ENCODE measurements at regions not wholly inside any gene's neighbourhood (a gene's known extent, or its start where the extent isn't known, plus 50 kb on each side); places are given as distances from the start of the nearest gene placed in this dataset.

DNA sequence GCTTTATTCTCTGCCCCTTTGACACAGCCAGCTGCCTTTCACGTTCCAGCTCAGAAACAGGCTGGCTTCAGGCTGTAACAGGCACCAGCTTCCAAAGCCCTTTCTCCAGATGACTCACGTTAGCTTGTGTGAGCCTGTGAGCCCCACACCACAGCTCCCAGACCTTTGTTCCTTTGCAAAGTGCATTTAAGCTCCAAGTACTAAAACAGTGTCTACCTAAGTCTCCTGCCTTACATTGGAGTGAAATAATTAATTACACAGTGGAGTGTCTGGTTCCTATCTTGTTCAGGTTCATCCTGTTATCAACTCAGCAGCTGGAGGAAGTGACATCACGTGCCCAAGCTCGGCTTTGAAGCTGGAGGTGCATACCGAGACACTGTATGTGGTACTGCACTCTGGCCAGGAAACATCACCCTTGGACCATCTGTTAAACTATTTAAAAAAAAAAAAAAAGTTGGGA is 475.8 kb downstream of the FOXO1 start:
- DNase-seq (ENCODE audit: low spot score): no peak

DNA sequence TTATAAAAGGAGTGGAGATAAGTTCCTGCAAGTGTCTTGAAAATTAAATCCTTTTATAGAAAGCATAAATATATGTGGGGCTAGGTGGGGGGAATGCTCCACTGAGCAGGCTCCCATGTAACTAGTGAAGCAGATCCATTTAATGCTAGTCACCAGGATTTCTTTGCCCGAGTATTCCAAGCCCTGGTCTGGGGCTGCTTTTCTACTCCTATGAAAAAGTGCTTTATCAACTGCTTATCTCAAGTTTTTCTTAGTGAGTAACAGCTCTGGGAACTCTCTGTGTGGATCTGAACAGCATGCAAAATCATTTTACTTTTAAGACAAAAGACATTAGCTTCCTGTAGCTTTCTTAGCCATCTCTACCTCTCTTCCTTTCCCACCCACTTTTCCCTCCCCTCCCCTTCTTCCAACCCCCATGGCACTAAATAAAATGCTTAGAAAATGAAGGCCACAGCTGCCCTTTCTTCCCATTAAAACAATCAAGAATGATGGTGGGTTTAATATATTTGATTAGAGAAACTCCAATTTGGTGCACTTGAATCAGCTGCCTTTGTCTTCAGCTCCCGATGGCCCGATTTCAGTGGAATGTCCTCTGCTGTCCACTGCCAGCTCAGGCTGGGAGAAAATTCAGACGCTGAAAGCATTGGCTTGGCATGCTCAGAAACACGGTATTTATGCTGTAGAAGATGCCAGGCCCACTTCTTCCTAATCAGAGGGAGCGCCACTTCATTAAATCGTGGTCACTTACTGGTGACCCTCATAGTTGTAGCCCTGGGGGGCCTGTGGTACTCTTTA is 475.1 kb downstream of the FOXO1 start:
- DNase-seq (ENCODE audit: low spot score): no peak

DNA sequence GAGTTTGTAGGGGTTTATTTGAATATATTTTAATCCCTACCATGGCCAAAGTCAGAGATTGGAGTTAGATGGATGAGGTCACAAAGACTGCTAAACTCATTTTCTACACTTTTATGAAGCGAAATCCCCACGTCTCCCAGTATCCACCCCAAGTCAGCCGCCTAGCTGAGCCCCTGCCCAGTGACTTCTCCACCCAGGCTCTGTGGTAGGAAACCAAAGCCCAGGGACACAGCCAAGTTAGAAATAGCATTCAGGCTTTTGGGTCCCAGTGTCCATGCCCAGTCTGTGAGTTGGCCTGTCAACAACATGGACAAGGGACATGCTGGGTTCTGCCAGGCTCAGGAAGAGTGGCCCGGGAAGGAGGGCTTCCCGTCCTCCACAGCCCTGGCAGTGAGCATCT is 474.0 kb downstream of the FOXO1 start:
- DNase-seq (ENCODE audit: low spot score): no peak

DNA sequence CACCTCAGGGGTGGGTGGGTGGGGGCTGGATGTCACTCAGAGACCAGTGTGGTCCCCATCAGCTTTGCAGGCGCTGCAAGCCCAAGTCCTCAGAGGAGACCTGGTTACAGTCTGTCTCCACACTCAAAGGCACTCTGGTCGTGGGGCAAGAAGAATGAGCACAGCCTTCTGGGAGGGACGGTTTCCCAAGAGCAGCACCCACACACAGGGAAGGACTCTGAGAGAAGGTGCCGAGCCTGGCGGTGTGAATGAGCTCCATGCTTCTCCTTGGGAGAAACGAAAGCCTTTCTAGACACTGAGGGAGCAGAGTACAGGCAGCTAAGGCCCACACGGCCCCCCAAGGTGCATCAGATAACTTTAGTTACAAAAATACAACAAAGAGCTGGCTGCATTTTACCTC is 473.6 kb downstream of the FOXO1 start:
- no peak for DNase-seq (ENCODE audit: low spot score)

DNA sequence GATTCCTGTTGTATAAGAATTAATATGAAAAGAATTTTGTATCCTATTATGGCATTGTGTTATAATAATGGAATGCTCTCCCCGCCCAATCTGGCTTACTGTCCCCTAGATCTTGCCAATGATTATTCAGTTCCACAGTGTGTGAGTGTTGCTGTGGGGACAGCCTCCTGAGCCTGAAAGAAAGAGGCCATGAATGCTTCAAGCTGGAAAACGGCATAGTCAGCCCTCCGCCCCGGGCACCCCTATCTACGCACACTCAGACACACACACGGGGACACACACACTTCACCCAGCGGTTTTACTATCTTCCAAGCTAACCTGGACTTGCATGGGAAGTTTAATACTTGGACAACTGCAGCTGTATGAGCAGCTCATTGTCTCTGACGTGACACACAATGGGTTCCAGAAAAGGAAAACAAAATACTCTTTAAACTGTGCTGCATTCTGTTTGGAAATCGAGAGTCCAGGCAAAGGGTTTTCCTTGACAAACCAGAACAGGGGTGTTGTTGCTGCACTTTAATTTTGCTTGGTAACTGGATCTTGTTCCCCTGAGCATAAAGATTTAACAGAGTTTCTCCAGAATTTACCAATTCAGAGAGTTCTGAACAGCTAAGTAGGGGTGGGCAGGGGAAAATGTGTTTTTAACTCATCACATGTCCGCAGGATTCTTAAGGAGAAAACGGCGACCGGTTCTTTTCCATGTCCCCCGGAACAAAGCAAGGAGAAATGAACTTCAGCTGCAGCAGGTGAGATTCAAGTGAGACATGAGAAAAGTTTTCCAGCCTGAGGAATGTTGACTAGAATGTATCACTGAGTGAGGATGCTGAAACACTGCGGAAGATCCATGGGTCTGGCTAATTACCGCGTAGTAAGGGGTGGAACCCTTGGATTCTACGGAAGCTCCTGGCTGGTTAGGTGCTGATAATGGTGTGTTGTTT is 472.9 kb downstream of the FOXO1 start:
- no peak for DNase-seq (ENCODE audit: low spot score)

DNA sequence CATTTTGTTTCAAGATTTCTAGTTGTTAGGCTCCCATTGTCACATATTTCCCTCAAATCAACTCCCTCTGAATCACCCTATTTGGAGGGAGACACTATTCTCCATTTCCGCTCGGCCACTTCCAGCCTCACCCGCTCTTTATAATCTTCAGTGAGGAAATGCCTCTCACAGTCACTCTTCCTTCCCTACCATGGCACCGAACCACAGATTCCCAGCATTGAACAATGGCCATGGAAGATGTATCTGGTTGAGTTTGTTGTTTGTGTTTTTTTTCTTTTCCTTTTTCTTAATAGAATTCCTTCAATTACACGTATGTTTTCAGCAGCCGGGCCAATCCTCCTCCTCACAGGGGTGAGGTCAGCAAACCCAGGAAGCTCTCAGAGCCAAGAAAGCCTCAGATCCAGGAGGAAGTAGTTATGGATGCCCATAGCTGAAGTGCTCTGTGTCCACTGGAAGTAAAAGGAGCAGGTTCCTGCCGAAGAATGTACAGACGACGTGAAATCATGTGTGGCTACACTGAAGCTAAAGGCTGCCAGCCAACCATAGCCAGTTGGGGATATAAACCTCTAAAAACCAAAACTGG is 472.1 kb downstream of the FOXO1 start:
- no peak for DNase-seq (ENCODE audit: low spot score)

DNA sequence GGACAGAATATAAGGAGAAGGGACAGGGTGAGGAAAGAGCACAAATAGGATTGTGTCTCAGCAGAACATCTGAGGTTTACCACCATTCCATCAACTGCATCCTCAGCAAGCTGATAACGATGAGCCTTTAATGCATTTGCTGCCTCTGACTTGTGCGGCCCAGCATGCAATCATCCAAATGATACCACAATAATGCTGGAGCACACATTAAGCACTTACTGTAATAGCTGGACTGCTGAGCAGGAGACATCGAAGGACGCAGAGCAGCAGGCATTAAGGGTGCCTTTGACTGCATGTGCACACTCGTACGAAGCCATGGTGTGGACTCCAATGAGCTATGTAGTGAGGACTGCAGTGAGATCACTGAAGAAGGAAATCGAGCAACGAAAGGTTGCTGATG is 469.4 kb downstream of the FOXO1 start:
- DNase-seq (ENCODE audit: low spot score): no peak

DNA sequence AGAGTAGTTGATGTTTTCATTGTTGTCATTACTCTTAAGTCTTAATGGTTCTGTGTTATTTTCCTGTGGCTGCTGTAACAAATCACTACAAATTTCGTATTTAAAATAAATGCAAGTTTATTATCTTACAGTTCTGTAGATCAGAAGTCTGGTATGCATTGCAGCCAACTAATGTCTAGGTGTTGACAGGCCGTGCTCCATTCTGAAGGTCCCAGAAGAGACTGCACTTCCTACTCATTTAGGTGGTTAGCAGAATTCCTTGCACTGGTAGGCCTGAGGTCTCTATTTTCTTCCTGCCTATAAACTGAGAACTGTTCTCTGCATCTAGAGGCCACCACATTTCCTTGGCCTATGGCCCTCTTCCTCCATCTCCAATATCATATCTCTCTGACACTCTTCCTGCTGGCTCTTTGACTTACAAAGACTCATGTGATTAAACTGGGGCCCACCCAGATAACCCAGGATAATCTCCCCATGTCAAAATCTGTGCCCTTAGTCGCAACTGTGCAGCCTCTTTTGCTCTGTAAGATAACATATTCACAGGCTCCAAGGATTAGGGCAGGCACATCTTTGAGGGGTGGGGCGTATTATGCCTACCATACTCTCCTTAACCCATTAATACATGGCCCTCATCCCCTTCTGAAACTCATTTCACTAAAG is 468.4 kb downstream of the FOXO1 start:
- no peak for DNase-seq (ENCODE audit: low spot score)

DNA sequence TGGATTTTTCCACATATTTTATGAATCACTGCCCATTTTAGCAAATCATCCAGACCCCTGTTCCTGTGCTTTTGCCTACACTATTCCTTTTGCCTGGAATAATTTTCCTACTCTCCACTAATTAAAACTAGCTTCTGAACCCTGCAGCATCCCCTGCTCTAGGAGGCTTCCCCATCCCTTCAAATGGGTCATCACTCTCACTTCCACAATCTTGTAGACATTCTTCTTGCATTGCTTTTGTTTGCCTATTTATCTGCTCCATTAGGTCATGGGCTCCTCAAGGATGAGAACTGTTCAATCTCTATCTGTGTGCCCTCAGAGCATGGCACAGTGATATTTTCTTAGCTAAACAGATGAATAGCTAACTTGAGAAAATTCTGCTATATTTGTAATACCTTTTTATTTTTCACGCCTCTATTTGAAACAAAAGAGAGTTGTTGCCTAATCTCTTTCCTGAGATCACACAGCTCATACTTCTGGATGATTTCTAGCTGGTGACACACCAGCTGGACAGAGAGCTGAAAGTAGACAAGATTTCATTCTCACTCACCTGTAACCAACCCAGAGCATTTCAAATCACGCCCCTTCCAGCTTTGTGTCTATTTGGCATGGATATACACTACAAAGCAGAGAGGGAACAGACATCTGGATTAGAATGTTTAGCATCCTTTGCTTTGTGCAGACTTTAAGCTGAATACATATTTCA is 466.0 kb downstream of the FOXO1 start:
- no peak for DNase-seq (ENCODE audit: low spot score)

DNA sequence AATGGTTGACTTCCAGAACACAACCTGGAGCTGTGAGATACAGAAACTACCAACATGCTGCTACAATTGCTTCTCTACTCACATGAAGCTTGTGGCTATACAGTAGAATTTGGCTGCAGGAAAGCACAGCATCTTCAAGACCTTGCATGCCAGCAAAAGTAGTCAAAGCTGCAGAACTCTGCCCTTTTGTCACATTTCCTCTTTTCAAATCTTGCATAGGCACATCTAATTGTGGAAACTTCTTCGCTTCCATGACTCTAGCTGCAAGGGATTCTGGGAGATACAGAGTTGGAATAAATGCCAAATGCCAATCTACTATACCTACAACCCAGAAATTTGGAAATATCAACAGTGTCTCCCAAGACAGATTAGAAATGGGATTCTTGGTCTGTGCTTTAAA is 462.2 kb downstream of the FOXO1 start:
- no peak for DNase-seq (ENCODE audit: low spot score)

DNA sequence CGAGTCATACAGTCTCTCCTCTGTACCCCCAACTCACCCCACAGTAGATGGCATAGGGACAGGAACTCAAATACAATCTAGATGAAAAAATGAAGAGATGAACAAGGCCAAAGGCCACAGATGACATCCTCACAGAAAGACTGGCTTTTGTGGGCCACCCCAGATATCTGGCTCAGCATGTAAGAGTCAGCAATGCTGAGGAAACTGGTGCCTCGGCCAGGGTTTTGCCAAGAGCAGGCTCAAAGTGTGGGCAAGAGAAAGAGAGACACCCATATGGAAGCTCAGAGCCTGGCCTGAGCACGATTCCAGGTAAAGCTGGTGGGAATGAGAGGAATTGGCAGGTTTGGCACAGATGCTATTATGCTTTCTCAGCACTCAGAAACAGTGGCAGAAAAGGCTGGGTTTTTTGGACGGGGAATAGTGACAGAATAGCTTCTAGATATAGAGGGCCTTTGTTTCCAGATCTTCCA is 460.6 kb downstream of the FOXO1 start:
- DNase-seq (ENCODE audit: low spot score): no peak

DNA sequence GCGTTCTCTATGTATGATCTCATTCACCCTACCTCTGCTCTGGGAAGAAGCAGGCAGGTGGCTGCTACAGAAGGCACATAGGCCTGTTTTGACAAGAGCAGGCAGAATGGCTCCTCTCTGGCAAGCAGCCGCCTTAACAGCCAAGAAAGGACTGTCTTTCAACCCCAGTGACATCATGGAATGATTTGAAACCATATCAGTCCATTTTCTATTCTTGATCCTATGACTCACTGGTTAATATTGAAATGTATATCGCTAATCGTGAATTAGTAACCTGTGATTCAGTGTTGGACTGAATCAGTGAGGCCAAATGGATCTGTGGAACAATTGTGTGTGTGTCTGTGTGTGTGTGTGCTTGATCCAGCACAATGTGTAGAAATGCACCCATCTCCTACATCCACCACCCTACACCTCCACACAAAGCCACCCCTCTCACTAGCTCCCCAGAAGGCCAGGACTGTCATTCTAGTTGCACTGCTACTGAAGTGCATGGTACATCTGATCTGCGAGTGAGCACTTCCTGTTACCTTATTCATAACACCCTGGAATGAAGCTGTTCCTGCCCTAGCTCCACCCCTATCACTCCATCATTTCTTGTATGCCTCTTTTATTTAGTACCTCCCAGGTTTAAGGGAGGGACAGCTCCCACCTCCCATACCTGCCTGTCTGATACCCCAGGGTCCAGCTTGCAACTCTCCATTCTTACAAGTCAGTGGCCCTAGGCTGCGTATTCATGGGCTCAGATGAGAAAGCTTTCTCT is 460.0 kb downstream of the FOXO1 start:
- no peak for DNase-seq (ENCODE audit: low spot score)

DNA sequence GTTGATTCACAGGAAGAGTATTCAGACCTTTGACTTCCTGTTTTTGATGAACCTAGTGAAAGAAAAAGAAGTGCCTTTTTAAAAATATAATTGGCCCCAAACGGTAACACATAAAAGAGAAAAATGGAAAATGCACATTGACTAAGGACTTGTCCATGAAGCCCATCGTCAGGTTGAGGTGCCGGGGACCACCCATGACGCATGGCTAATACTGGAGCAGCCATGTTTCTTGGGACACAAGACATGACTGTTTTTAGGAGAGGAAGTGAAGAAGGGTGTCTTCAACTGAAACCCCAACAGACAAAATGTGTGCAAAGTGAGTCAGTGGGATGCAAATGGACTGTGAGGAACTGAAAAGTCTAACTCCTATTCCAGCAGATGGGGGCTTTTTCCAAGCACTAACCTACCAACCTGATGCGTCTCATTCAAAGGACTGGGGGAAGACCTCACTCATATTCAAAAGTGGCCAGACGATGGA is 459.4 kb downstream of the FOXO1 start:
- DNase-seq (ENCODE audit: low spot score): no peak

DNA sequence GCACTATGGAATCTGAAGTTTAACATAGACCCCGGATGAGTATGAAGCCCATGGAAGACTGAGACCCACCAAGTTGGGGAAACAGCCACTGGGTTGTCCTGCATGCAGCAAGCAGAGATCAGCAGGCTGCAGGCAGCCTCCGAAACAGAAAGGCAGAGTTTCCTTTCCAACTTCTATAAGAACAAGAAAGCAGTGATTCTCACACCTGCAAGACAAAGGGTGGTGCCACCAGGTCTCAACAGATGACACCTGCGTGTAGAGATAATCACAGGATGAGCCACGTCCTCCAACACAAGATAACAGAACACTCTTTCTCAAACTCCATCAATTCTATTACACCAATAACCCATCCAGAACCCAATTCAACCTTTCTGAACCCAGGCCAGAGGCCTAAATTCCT is 457.9 kb downstream of the FOXO1 start:
- DNase-seq (ENCODE audit: low spot score): no peak

DNA sequence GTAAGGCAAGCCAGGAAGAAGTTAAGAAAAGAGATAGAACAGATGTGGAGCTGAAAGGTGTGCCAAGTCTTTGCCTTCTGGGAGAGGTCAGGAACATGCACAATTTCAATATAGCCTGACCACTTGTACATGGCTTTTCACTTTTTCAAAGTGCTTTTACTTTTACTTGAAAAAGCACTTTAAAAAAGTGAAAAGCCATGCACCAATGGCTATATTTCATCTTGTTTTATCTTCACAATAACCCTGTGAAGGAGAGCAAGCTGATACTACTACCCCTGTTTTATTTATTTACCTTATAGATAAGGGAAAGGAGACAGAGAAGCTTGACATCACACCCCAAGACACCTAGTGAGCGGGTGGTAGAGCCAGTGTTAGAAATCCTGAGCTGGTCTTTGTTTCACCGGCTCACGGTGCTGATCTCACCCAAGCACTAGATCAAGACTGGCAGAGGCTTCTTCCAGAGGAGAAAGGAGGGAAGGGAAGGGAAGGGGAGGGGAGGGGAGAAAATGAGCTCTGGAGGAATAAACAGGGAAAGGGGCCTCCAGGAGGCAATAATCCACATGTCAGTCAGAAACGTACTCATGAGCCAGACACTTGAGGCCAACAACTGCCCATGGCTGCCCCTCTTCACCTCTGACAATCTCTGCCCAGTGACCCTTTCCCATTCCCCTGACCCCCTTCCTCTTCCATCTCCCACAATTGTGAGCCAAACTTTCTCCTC is 455.4 kb downstream of the FOXO1 start:
- no peak for DNase-seq (ENCODE audit: low spot score)

DNA sequence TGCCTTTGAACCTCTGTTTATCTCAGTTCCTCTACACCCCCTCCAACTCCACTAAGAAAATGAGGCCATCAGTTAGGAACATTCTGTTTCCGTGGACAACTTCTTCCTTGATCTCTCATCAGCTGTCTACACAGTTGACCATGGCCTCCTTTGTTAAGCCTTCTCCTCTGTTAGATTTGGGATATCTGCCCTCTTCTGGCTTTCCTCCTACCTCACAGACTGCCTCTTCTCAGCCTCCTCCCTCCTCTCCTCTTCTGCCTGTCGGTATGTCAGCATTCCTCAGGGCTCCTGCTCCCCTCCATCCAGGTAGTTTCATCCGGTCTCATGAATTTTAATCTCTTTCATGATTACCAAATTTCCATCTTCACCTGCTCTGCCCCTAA is 454.9 kb downstream of the FOXO1 start:
- DNase-seq (ENCODE audit: low spot score): no peak

DNA sequence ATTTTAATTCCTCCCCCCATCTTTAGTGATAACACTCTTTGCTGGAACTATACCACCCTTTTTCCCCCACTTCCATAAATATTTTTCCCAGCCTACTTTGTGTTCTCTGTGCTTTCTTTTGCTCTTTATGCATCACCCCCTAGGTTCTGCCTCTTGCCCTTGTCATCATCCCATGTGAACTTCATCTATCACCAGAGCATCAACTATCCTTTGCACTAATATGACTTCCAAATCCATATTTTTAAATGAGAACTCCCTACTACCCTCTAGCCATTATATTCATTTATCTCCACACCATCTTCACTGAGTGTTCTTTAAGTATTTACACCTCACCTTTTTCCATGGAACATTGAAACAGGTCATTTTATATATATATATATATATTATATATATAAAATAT is 452.7 kb downstream of the FOXO1 start:
- DNase-seq (ENCODE audit: low spot score): no peak

DNA sequence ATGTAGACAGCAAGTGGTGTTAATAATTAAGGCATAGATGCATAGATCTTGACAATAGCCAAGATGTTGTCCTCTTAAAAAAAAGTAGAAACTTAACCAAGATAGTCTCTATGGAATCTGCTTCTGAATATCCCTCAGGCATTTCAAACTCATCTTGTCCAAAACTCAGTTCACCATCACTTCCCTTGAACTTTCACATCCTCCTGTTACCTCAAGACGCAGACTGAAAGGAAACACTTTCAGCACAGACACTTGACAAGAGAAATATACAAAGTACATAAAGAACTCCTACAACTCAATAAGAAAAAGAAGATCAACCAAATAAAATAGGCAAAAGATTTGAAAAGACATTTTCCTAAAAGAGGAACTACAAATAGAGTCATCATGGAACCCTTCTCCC is 451.1 kb downstream of the FOXO1 start:
- DNase-seq (ENCODE audit: low spot score): no peak

DNA sequence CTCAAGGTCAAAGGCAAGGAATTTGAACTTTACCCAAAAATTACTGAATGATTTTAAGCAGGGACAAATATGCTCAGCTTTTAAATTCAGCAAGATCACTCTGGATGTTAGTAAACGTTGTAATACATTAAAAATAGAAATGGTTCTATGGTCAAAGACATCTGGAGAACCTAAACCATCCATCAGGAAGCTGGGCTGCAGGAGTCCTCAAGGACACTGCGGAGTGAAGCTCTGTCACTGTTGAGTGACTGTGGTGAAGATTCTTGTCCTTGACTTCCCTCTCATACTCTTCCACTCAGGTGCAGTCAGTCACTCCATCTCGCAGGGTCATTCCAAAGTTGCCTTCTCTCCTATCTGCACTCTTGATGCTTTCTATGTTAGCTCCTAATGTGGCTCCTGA is 450.7 kb downstream of the FOXO1 start:
- no peak for DNase-seq (ENCODE audit: low spot score)

DNA sequence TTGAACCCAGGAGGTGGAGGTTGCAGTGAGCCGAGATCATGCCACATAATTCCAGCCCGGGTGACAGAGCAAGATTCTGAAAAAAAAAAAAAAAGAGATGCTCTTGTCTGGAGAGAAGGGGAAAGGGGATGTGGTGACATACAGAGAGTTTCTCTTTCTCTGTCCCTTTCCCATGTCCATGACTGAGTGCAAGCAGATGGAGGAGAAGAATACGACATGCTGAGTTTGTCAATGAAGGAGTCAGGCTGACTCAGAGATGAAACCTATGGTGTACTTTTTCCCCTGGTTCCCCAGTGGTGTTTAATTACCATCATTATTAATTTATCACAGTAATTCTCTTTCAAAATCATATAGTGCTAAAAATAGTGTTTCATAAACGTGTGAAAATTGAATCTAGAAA is 448.8 kb downstream of the FOXO1 start:
- no peak for DNase-seq (ENCODE audit: low spot score)

Data from LoVo (cell line).